ENCODE measurements at regions not wholly inside any gene's neighbourhood (a gene's known extent, or its start where the extent isn't known, plus 50 kb on each side); places are given as distances from the start of the nearest gene placed in this dataset.
A peak's percentile ranks its signal among the peaks of the same experiment; 100 is the strongest.

- ATAC-seq (ENCODE audit: low FRiP score) = no peak
- no peak overlapping the region for H3K4me3 ChIP-seq (ENCODE audit: low read length in 2 of 2)
- H3K27me3 ChIP-seq (ENCODE audit: control insufficient read depth in 1 of 2, insufficient read depth in 2 of 2, low read length in 1 of 2) = no peaks in the 10 kb centered on the region
- H3K27ac ChIP-seq (ENCODE audit: low read depth in 1 of 2, low read length in 2 of 2) = no peak overlapping the region
- H3K36me3 ChIP-seq (ENCODE audit: control insufficient read depth in 1 of 2, insufficient read depth in 2 of 2, low read length in 1 of 2) = no peaks in the 10 kb centered on the region
- H3K9me3 ChIP-seq (ENCODE audit: control insufficient read depth, low read length) = peaks cover 1% of the 10 kb centered on the region
- intact Hi-C loops (cut with DNase I) = no loop called here
- 91 to 93% methylated on average over 3 of the region's 3 CpGs for WGBS, 2 donors
- H3K4me1 ChIP-seq (ENCODE audit: control insufficient read depth in 1 of 2, insufficient read depth in 2 of 2, low read length in 2 of 2) = no peaks in the 10 kb centered on the region
- DNase-seq = no peak
Measured at GRCh38 chr17:72258711-72259110, 137.9 kb downstream of the SOX9 start.

GRCh38 chr17:72259922-72260321 lies 139.1 kb downstream of the SOX9 start:
- Histone ChIP-seq H3K9me3 (ENCODE audit: control insufficient read depth, low read length) (no peaks in the 10 kb centered on the region), H3K36me3 (ENCODE audit: control insufficient read depth in 1 of 2, insufficient read depth in 2 of 2, low read length in 1 of 2) (no peaks in the 10 kb centered on the region), H3K27ac (ENCODE audit: low read depth in 1 of 2, low read length in 2 of 2) (no peak overlapping the region), H3K27me3 (ENCODE audit: control insufficient read depth in 1 of 2, insufficient read depth in 2 of 2, low read length in 1 of 2) (no peaks in the 10 kb centered on the region), H3K4me1 (ENCODE audit: control insufficient read depth in 1 of 2, insufficient read depth in 2 of 2, low read length in 2 of 2) (no peaks in the 10 kb centered on the region), H3K4me3 (ENCODE audit: low read length in 2 of 2) (no peak overlapping the region)
- 80 to 82% methylated on average over 6 of the region's 6 CpGs for WGBS, 2 donors
- DNase-seq (no peak), ATAC-seq (ENCODE audit: low FRiP score) (no peak)
- intact Hi-C loops (cut with DNase I) = no loop called here

GRCh38 chr17:72262766-72263165 lies 141.9 kb downstream of the SOX9 start:
- H3K27me3 ChIP-seq (ENCODE audit: control insufficient read depth in 1 of 2, insufficient read depth in 2 of 2, low read length in 1 of 2) = no peaks in the 10 kb centered on the region
- intact Hi-C loops (cut with DNase I) = no loop called here

GRCh38 chr17:72264682-72265405 lies 144.0 kb downstream of the SOX9 start:
- Histone ChIP-seq H3K27ac (ENCODE audit: low read depth in 1 of 2, low read length in 2 of 2) (no peak overlapping the region), H3K27me3 (ENCODE audit: control insufficient read depth in 1 of 2, insufficient read depth in 2 of 2, low read length in 1 of 2) (no peaks in the 10 kb centered on the region), H3K4me1 (ENCODE audit: control insufficient read depth in 1 of 2, insufficient read depth in 2 of 2, low read length in 2 of 2) (no peaks in the 10 kb centered on the region), H3K4me3 (ENCODE audit: low read length in 2 of 2) (no peak overlapping the region), H3K9me3 (ENCODE audit: control insufficient read depth, low read length) (peaks cover 1% of the 10 kb centered on the region), H3K36me3 (ENCODE audit: control insufficient read depth in 1 of 2, insufficient read depth in 2 of 2, low read length in 1 of 2) (no peaks in the 10 kb centered on the region)
- WGBS, 2 donors = 83 to 86% methylated on average over 4 of the region's 4 CpGs
- no peak for DNase-seq
- intact Hi-C loops (cut with DNase I) = no loop called here
- ATAC-seq (ENCODE audit: low FRiP score) = no peak

More at GRCh38 chr17:72262766-72263165, 141.9 kb downstream of the SOX9 start:
- Histone ChIP-seq H3K27ac (ENCODE audit: low read depth in 1 of 2, low read length in 2 of 2) (no peak overlapping the region), H3K4me1 (ENCODE audit: control insufficient read depth in 1 of 2, insufficient read depth in 2 of 2, low read length in 2 of 2) (no peaks in the 10 kb centered on the region), H3K36me3 (ENCODE audit: control insufficient read depth in 1 of 2, insufficient read depth in 2 of 2, low read length in 1 of 2) (no peaks in the 10 kb centered on the region), H3K9me3 (ENCODE audit: control insufficient read depth, low read length) (no peaks in the 10 kb centered on the region), H3K4me3 (ENCODE audit: low read length in 2 of 2) (no peak overlapping the region)
- ATAC-seq (ENCODE audit: low FRiP score) (no peak), DNase-seq (no peak)

- H3K9me3 ChIP-seq (ENCODE audit: control insufficient read depth, low read length) = peaks cover 1% of the 10 kb centered on the region
- no peak overlapping the region for H3K27ac ChIP-seq (ENCODE audit: low read depth in 1 of 2, low read length in 2 of 2)
- DNase-seq = no peak
- no peak for ATAC-seq (ENCODE audit: low FRiP score)
- H3K4me3 ChIP-seq (ENCODE audit: low read length in 2 of 2) = no peak overlapping the region
- H3K36me3 ChIP-seq (ENCODE audit: control insufficient read depth in 1 of 2, insufficient read depth in 2 of 2, low read length in 1 of 2) = no peaks in the 10 kb centered on the region
- H3K4me1 ChIP-seq (ENCODE audit: control insufficient read depth in 1 of 2, insufficient read depth in 2 of 2, low read length in 2 of 2) = no peaks in the 10 kb centered on the region
- no peaks in the 10 kb centered on the region for H3K27me3 ChIP-seq (ENCODE audit: control insufficient read depth in 1 of 2, insufficient read depth in 2 of 2, low read length in 1 of 2)
- intact Hi-C loops (cut with DNase I) = no loop called here
- WGBS, 2 donors = 24 to 31% methylated on average over 13 of the region's 13 CpGs
Measured at GRCh38 chr17:72266112-72266775, 145.4 kb downstream of the SOX9 start.

GRCh38 chr17:72267601-72268000 lies 146.8 kb downstream of the SOX9 start:
- Histone ChIP-seq H3K36me3 (ENCODE audit: control insufficient read depth in 1 of 2, insufficient read depth in 2 of 2, low read length in 1 of 2) (no peaks in the 10 kb centered on the region), H3K27ac (ENCODE audit: low read depth in 1 of 2, low read length in 2 of 2) (no peak overlapping the region), H3K27me3 (ENCODE audit: control insufficient read depth in 1 of 2, insufficient read depth in 2 of 2, low read length in 1 of 2) (no peaks in the 10 kb centered on the region), H3K9me3 (ENCODE audit: control insufficient read depth, low read length) (peaks cover 1% of the 10 kb centered on the region), H3K4me3 (ENCODE audit: low read length in 2 of 2) (no peak overlapping the region), H3K4me1 (ENCODE audit: control insufficient read depth in 1 of 2, insufficient read depth in 2 of 2, low read length in 2 of 2) (no peaks in the 10 kb centered on the region)
- 0 to 87% methylated on average over 1 of the region's 1 CpG for WGBS, 2 donors
- intact Hi-C loops (cut with DNase I) = no loop called here
- DNase-seq (no peak), ATAC-seq (ENCODE audit: low FRiP score) (no peak)

- intact Hi-C loops (cut with DNase I) = no loop called here
- H3K4me1 ChIP-seq (ENCODE audit: control insufficient read depth in 1 of 2, insufficient read depth in 2 of 2, low read length in 2 of 2) = no peaks in the 10 kb centered on the region
- no peak overlapping the region for H3K4me3 ChIP-seq (ENCODE audit: low read length in 2 of 2)
- peaks cover 1% of the 10 kb centered on the region for H3K9me3 ChIP-seq (ENCODE audit: control insufficient read depth, low read length)
- WGBS, 2 donors = 78 to 95% methylated on average over 6 of the region's 6 CpGs
- ATAC-seq (ENCODE audit: low FRiP score) (no peak), DNase-seq (no peak)
- H3K36me3 ChIP-seq (ENCODE audit: control insufficient read depth in 1 of 2, insufficient read depth in 2 of 2, low read length in 1 of 2) = no peaks in the 10 kb centered on the region
- H3K27me3 ChIP-seq (ENCODE audit: control insufficient read depth in 1 of 2, insufficient read depth in 2 of 2, low read length in 1 of 2) = no peaks in the 10 kb centered on the region
- no peak overlapping the region for H3K27ac ChIP-seq (ENCODE audit: low read depth in 1 of 2, low read length in 2 of 2)
Measured at GRCh38 chr17:72268431-72268830, 147.6 kb downstream of the SOX9 start.

GRCh38 chr17:72270273-72270924 lies 149.6 kb downstream of the SOX9 start:
- Histone ChIP-seq H3K9me3 (ENCODE audit: control insufficient read depth, low read length) (peaks cover 3% of the 10 kb centered on the region), H3K27ac (ENCODE audit: low read depth in 1 of 2, low read length in 2 of 2) (no peak overlapping the region), H3K4me3 (ENCODE audit: low read length in 2 of 2) (no peak overlapping the region), H3K4me1 (ENCODE audit: control insufficient read depth in 1 of 2, insufficient read depth in 2 of 2, low read length in 2 of 2) (no peaks in the 10 kb centered on the region), H3K27me3 (ENCODE audit: control insufficient read depth in 1 of 2, insufficient read depth in 2 of 2, low read length in 1 of 2) (no peaks in the 10 kb centered on the region), H3K36me3 (ENCODE audit: control insufficient read depth in 1 of 2, insufficient read depth in 2 of 2, low read length in 1 of 2) (no peaks in the 10 kb centered on the region)
- WGBS, 2 donors = 52 to 59% methylated on average over 6 of the region's 6 CpGs
- ATAC-seq (ENCODE audit: low FRiP score) (peak; percentile 75), DNase-seq (peak; percentile 71 to 85)
- intact Hi-C loops (cut with DNase I) = no loop called here

- Histone ChIP-seq H3K4me1 (ENCODE audit: control insufficient read depth in 1 of 2, insufficient read depth in 2 of 2, low read length in 2 of 2) (no peaks in the 10 kb centered on the region), H3K27ac (ENCODE audit: low read depth in 1 of 2, low read length in 2 of 2) (no peak overlapping the region), H3K27me3 (ENCODE audit: control insufficient read depth in 1 of 2, insufficient read depth in 2 of 2, low read length in 1 of 2) (no peaks in the 10 kb centered on the region), H3K4me3 (ENCODE audit: low read length in 2 of 2) (no peak overlapping the region), H3K36me3 (ENCODE audit: control insufficient read depth in 1 of 2, insufficient read depth in 2 of 2, low read length in 1 of 2) (no peaks in the 10 kb centered on the region), H3K9me3 (ENCODE audit: control insufficient read depth, low read length) (peaks cover 3% of the 10 kb centered on the region)
- intact Hi-C loops (cut with DNase I) = no loop called here
- ATAC-seq (ENCODE audit: low FRiP score) (no peak), DNase-seq (no peak)
- WGBS, 2 donors = 85 to 98% methylated on average over 1 of the region's 1 CpG
Measured at GRCh38 chr17:72271603-72272002, 150.8 kb downstream of the SOX9 start.
